GM23248 (cell line): ENCODE measurements at regions not wholly inside any gene's neighbourhood (a gene's known extent, or its start where the extent isn't known, plus 50 kb on each side); places are given as distances from the start of the nearest gene placed in this dataset.

Experiments
- DNase-seq: peaks from one replicate; pipeline ENCODE4 v3.0.0-alpha.2; 2015
- H2AFZ ChIP-seq: fragments of 200-600 bp; sonication (generic); 2 replicates; pipeline ENCODE4 v1.6.1; 2016; ENCODE audit warnings: antibody characterized with exemption
- H3F3A ChIP-seq: fragments of 200-600 bp; sonication (generic); 2 replicates; pipeline ENCODE4 v1.6.1; 2016; ENCODE audit warnings: mild to moderate bottlenecking, antibody characterized with exemption, mixed run types; ENCODE audit not compliant: insufficient read depth
- H3K27ac ChIP-seq: fragments of 200-600 bp; sonication (generic); 2 replicates; pipeline ENCODE4 v1.5.1; 2016; ENCODE audit warnings: mild to moderate bottlenecking
- H3K27me3 ChIP-seq: fragments of 200-600 bp; sonication (generic); replicated peaks from 2 replicates; pipeline ENCODE4 v1.6.1; 2016; ENCODE audit warnings: mild to moderate bottlenecking; ENCODE audit not compliant: insufficient read depth
- H3K36me3 ChIP-seq: fragments of 200-600 bp; sonication (generic); 2 replicates; pipeline ENCODE4 v1.6.1; 2016; ENCODE audit warnings: low read depth, mild to moderate bottlenecking
- H3K4me1 ChIP-seq: fragments of 200-600 bp; sonication (generic); 2 replicates; pipeline ENCODE4 v1.6.1; 2016; ENCODE audit warnings: mild to moderate bottlenecking; ENCODE audit not compliant: insufficient read depth
- H3K4me2 ChIP-seq: fragments of 200-600 bp; sonication (generic); one replicate; pipeline ENCODE4 v1.6.1; 2016; ENCODE audit warnings: mild to moderate bottlenecking; ENCODE audit not compliant: unreplicated experiment
- H3K4me3 ChIP-seq: fragments of 200-600 bp; sonication (generic); 2 replicates; pipeline ENCODE4 v1.5.1; 2016; ENCODE audit warnings: mild to moderate bottlenecking
- H3K79me2 ChIP-seq: fragments of 200-600 bp; sonication (generic); 2 replicates; pipeline ENCODE4 v1.6.1; 2016; ENCODE audit warnings: mild to moderate bottlenecking; ENCODE audit not compliant: insufficient read depth
- H3K9ac ChIP-seq: fragments of 200-600 bp; sonication (generic); 2 replicates; pipeline ENCODE4 v1.6.1; 2016; ENCODE audit warnings: mild to moderate bottlenecking
- H3K9me2 ChIP-seq: fragments of 200-600 bp; sonication (generic); 2 replicates; pipeline ENCODE4 v1.6.1; 2016; ENCODE audit warnings: mixed run types, mild to moderate bottlenecking, moderate library complexity; ENCODE audit not compliant: insufficient read depth
- H3K9me3 ChIP-seq: fragments of 200-600 bp; sonication (generic); one replicate; pipeline ENCODE4 v1.6.1; 2017; ENCODE audit warnings: low read depth
- H4K20me1 ChIP-seq: fragments of 200-600 bp; sonication (generic); 2 replicates; pipeline ENCODE4 v1.6.0; 2016; ENCODE audit not compliant: insufficient read depth
- EZH2 ChIP-seq: fragments of 200-600 bp; sonication (generic); IDR thresholded peaks from 2 replicates; pipeline ENCODE4 v1.6.1; 2018; ENCODE audit warnings: antibody characterized with exemption, mild to moderate bottlenecking; ENCODE audit not compliant: insufficient read depth, poor library complexity, severe bottlenecking
- EZH2phosphoT487 ChIP-seq: fragments of 200-600 bp; sonication (generic); IDR thresholded peaks from 2 replicates; pipeline ENCODE4 v1.6.1; 2018; ENCODE audit warnings: antibody characterized with exemption, moderate library complexity, mild to moderate bottlenecking, low read depth; ENCODE audit not compliant: insufficient read depth
- WGBS, 2 experiments: methylation state at CpG; one replicate each; pipeline ENCODE4 v1.1.6; 2015 to 2017; ENCODE audit warnings: low lambda C conversion rate in 2 of 2, low coverage in 1 of 2; ENCODE audit errors: missing lambda C conversion rate in 2 of 2; 5-methylcytosine and 5-hydroxymethylcytosine counted together
- in situ Hi-C: fragments of 300-500 bp; cut with MboI; formaldehyde crosslinking; loops from 2 replicates; pipeline ENCODE4 v1.15.0; 2020

GRCh38 chr6:126738146-126738545, 380.3 kb upstream of the RSPO3 start:
- no peak overlapping the region for H3K27ac ChIP-seq
- no peaks in the 10 kb centered on the region for H3K27me3 ChIP-seq
- no peak overlapping the region for H3K4me3 ChIP-seq
- no peak overlapping the region for H3K4me2 ChIP-seq
- no peak for DNase-seq
- no peaks in the 10 kb centered on the region for H3K9me2 ChIP-seq
- H4K20me1 ChIP-seq = no peaks in the 10 kb centered on the region
- H3K79me2 ChIP-seq = no peaks in the 10 kb centered on the region
- no peaks in the 10 kb centered on the region for H3K36me3 ChIP-seq
- 85 to 95% methylated on average over 1 of the region's 1 CpG for WGBS, 2 experiments
- TF ChIP-seq EZH2phosphoT487 (no peak), EZH2 (no peak)
- no peaks in the 10 kb centered on the region for H3K4me1 ChIP-seq
- in situ Hi-C loops = no loop called here
- H2AFZ ChIP-seq = no peak overlapping the region
- H3K9ac ChIP-seq = no peak overlapping the region
- H3F3A ChIP-seq = no peaks in the 10 kb centered on the region
- no peaks in the 10 kb centered on the region for H3K9me3 ChIP-seq

- Histone ChIP-seq H3K27me3 (no peaks in the 10 kb centered on the region), H3K4me1 (no peaks in the 10 kb centered on the region), H3F3A (no peaks in the 10 kb centered on the region), H3K9ac (no peak overlapping the region), H3K9me3 (no peaks in the 10 kb centered on the region), H3K9me2 (no peaks in the 10 kb centered on the region), H4K20me1 (no peaks in the 10 kb centered on the region), H3K79me2 (no peaks in the 10 kb centered on the region), H3K4me3 (no peak overlapping the region), H2AFZ (no peak overlapping the region), H3K27ac (no peak overlapping the region), H3K36me3 (no peaks in the 10 kb centered on the region), H3K4me2 (no peak overlapping the region)
- no peak for DNase-seq
- in situ Hi-C loops = no loop called here
- no peak for TF ChIP-seq EZH2phosphoT487
- TF ChIP-seq EZH2 = no peak
- 53 to 54% methylated on average over 1 of the region's 1 CpG for WGBS, 2 experiments
Measured at GRCh38 chr6:126738641-126739040, 379.8 kb upstream of the RSPO3 start.

- TF ChIP-seq EZH2 (no peak), EZH2phosphoT487 (no peak)
- Histone ChIP-seq H3K9me2 (no peaks in the 10 kb centered on the region), H3K79me2 (no peaks in the 10 kb centered on the region), H3K4me1 (0 out of 2 replicates have a peak, but pooled peaks cover 3% of the 10 kb centered on the region), H3K4me2 (no peak overlapping the region), H3K27me3 (no peaks in the 10 kb centered on the region), H3K36me3 (no peaks in the 10 kb centered on the region), H2AFZ (no peak overlapping the region), H3K4me3 (no peak overlapping the region), H3F3A (no peaks in the 10 kb centered on the region), H3K9ac (no peak overlapping the region), H3K27ac (no peak overlapping the region), H3K9me3 (no peaks in the 10 kb centered on the region), H4K20me1 (no peaks in the 10 kb centered on the region)
- 86 to 93% methylated on average over 3 of the region's 3 CpGs for WGBS, 2 experiments
- in situ Hi-C loops = no loop called here
- DNase-seq = no peak
Measured at GRCh38 chr6:126743076-126743475, 375.4 kb upstream of the RSPO3 start.

GRCh38 chr6:126747728-126748540, 370.5 kb upstream of the RSPO3 start:
- Histone ChIP-seq H3K4me1 (peaks cover 9% of the 10 kb centered on the region; the same call in 1 of the 2 replicates), H3K9me3 (no peaks in the 10 kb centered on the region), H3K79me2 (no peaks in the 10 kb centered on the region), H3K36me3 (no peaks in the 10 kb centered on the region), H3K27me3 (no peaks in the 10 kb centered on the region), H4K20me1 (no peaks in the 10 kb centered on the region), H3K9ac (no peak overlapping the region), H3K4me2 (peak overlapping the region; percentile 26), H3K9me2 (no peaks in the 10 kb centered on the region), H3K4me3 (no peak overlapping the region), H3K27ac (no peak overlapping the region), H2AFZ (no peak overlapping the region), H3F3A (no peaks in the 10 kb centered on the region)
- WGBS, 2 experiments = 61 to 63% methylated on average over 4 of the region's 4 CpGs
- TF ChIP-seq EZH2 (no peak), EZH2phosphoT487 (no peak)
- in situ Hi-C loops = no loop called here
- DNase-seq = peak; percentile 12
